ENCODE measurements at regions not wholly inside any gene's neighbourhood (a gene's known extent, or its start where the extent isn't known, plus 50 kb on each side); places are given as distances from the start of the nearest gene placed in this dataset.

DNA sequence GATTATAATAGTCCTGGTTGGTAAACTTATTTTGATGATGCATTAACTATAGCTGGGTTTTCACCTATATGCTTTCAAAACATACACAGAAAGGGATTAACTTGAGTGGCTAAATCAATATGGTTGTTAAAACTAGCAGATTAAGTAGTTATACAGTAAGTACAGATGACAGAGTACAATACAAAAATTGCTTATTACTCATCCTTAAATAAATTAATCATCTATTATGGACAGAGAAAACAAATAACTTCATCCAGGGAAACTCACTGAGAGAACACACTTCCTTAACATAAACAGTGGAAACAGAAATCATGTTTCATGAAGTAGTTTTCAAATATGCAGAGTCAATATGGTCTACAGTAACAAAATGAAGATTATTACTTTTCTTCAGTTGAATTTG is 133.4 kb downstream of the AREG start:
- TF ChIP-seq, protein P1, sequence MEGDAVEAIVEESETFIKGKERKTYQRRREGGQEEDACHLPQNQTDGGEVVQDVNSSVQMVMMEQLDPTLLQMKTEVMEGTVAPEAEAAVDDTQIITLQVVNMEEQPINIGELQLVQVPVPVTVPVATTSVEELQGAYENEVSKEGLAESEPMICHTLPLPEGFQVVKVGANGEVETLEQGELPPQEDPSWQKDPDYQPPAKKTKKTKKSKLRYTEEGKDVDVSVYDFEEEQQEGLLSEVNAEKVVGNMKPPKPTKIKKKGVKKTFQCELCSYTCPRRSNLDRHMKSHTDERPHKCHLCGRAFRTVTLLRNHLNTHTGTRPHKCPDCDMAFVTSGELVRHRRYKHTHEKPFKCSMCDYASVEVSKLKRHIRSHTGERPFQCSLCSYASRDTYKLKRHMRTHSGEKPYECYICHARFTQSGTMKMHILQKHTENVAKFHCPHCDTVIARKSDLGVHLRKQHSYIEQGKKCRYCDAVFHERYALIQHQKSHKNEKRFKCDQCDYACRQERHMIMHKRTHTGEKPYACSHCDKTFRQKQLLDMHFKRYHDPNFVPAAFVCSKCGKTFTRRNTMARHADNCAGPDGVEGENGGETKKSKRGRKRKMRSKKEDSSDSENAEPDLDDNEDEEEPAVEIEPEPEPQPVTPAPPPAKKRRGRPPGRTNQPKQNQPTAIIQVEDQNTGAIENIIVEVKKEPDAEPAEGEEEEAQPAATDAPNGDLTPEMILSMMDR (optimal IDR thresholded peaks at IDR 0.05 in 1 of 3, IDR thresholded peaks at IDR 0.05 in 1 of 3, conservative IDR thresholded peaks at IDR 0.05 in 1 of 3; ENCODE audit: extremely low read depth in 1 of 3, insufficient read depth in 2 of 3, low read length in 3 of 3) = no peak
- TF ChIP-seq EZH2 (IDR thresholded peaks at IDR 0.05; ENCODE audit: low read length) = no peak
